A549 (cell line): ENCODE measurements at regions not wholly inside any gene's neighbourhood (a gene's known extent, or its start where the extent isn't known, plus 50 kb on each side); places are given as distances from the start of the nearest gene placed in this dataset.

Source experiments
- ATAC-seq, 2 experiments: fragments of 200-7000 bp in 1 of 2; fragments of >200 bp in 1 of 2; cut with Nextera tagmentation in 1 of 2; cut with Tn5 transposase in 1 of 2; 3 replicates each; pipeline versions ENCODE4 v1.8.0 to v1.9.1; 2018 to 2020; ENCODE audit warnings: mild to moderate bottlenecking in 1 of 2, moderate library complexity in 1 of 2
- CTCF ChIA-PET: fragments of 300-600 bp; sonication (Branson Sonifier 250); formaldehyde crosslinking; extraction: SDS; loops from one replicate; lab custom pipeline; 2021; ENCODE audit warnings: antibody characterized with exemption, inconsistent platforms; lab: Yijun Ruan, JAX
- POLR2A ChIA-PET: fragments of 350-600 bp; formaldehyde crosslinking; extraction: SDS; loops from one replicate; lab custom pipeline; 2021; ENCODE audit warnings: antibody characterized with exemption, inconsistent platforms; lab: Yijun Ruan, JAX
- DNase-seq, 2 experiments: peaks; one replicate each; pipeline versions ENCODE4 v3.0.0 to v3.0.0-alpha.2; 2011 to 2016; ENCODE audit warnings: low read depth in 1 of 2, low spot score in 1 of 2
- FAIRE-seq: peaks from 2 replicates; lab custom pipeline; 2011; peaks lifted over from hg19 to GRCh38; lab: Jason Lieb, UNC
- H3K27ac ChIP-seq, 2 experiments: fragments of >200 bp; sonication (Bioruptor Twin); formaldehyde crosslinking; 3 replicates each; pipeline ENCODE4 v1.5.1; 2016 to 2017
- H3K4me1 ChIP-seq: fragments of >200 bp; sonication (Bioruptor Twin); formaldehyde crosslinking; 3 replicates; pipeline ENCODE4 v1.6.1; 2016
- H3K4me2 ChIP-seq: fragments of >200 bp; sonication (Bioruptor Twin); formaldehyde crosslinking; 3 replicates; pipeline ENCODE4 v1.6.1; 2016
- H3K4me3 ChIP-seq: fragments of >200 bp; sonication (Bioruptor Twin); formaldehyde crosslinking; 3 replicates; pipeline ENCODE4 v1.5.1; 2016
- H3K9me3 ChIP-seq: fragments of >200 bp; sonication (Bioruptor Twin); formaldehyde crosslinking; 3 replicates; pipeline ENCODE4 v1.6.1; 2016
- CEBPB ChIP-seq, 2 experiments: fragments of >200 bp in 1 of 2; sonication (Bioruptor Twin) in 1 of 2; formaldehyde crosslinking in 1 of 2; IDR thresholded peaks; 2 replicates each; pipeline ENCODE4 v1.6.1; 2012 to 2016
- CTCF ChIP-seq: fragments of >200 bp; sonication (Bioruptor Twin); formaldehyde crosslinking; IDR thresholded peaks from 3 replicates; pipeline ENCODE4 v1.5.1; 2016
- EHF ChIP-seq: fragments of 250-450 bp; sonication (Bioruptor Pico); IDR thresholded peaks from 2 replicates; pipeline ENCODE4 v1.5.0; 2020; ENCODE audit warnings: mild to moderate bottlenecking
- ELK1 ChIP-seq: fragments of 150-350 bp; IDR thresholded peaks from 2 replicates; pipeline ENCODE4 v1.6.1; 2014; ENCODE audit warnings: low read depth, mild to moderate bottlenecking, low read length
- FOSL2 ChIP-seq, 2 experiments: fragments of 450-650 bp in 1 of 2; fragments of >200 bp in 1 of 2; sonication (Bioruptor Twin) in 1 of 2; formaldehyde crosslinking; IDR thresholded peaks; 2 replicates each; pipeline versions ENCODE4 v1.5.0 to v1.6.1; 2016 to 2020; ENCODE audit warnings: mild to moderate bottlenecking in 1 of 2, moderate library complexity in 1 of 2
- HOXA7 ChIP-seq: fragments of 250-450 bp; sonication (Bioruptor Pico); IDR thresholded peaks from 2 replicates; pipeline ENCODE4 v1.5.0; 2020; ENCODE audit warnings: mild to moderate bottlenecking, moderate library complexity
- HOXB5 ChIP-seq: fragments of 250-450 bp; sonication (Bioruptor Pico); IDR thresholded peaks from 2 replicates; pipeline ENCODE4 v1.5.0; 2020; ENCODE audit warnings: mild to moderate bottlenecking, moderate library complexity
- MYC ChIP-seq: IDR thresholded peaks from 2 replicates; pipeline ENCODE4 v1.6.1; 2012; ENCODE audit warnings: mild to moderate bottlenecking, inconsistent platforms, low read length, improper control_type of control experiment, borderline replicate concordance
- NFE2L2 ChIP-seq: fragments of 150-350 bp; conservative IDR thresholded peaks from 2 replicates; pipeline ENCODE4 v1.6.1; 2014; ENCODE audit warnings: low read length
- PBX3 ChIP-seq: IDR thresholded peaks from 2 replicates; pipeline ENCODE4 v1.6.1; 2012
- ZNF302 ChIP-seq: fragments of 250-450 bp; sonication (Bioruptor Pico); IDR thresholded peaks from 2 replicates; pipeline ENCODE4 v1.9.0; 2021; ENCODE audit warnings: inconsistent platforms, mild to moderate bottlenecking, moderate library complexity
- WGBS: methylation state at CpG from one replicate; pipeline ENCODE4 v1.1.6; 2017; ENCODE audit errors: missing lambda C conversion rate; 5-methylcytosine and 5-hydroxymethylcytosine counted together
- TF ChIP-seq, protein P1 (sequence below): fragments of 200-600 bp; sonication (generic); IDR thresholded peaks from 2 replicates; pipeline ENCODE4 v1.6.1; 2016; ENCODE audit warnings: antibody characterized with exemption, mild to moderate bottlenecking, moderate library complexity
- TF ChIP-seq, protein P2 (sequence below): fragments of 450-650 bp; IDR thresholded peaks from 2 replicates; pipeline ENCODE4 v1.6.1; 2014; ENCODE audit warnings: antibody characterized with exemption

- Histone ChIP-seq H3K4me1 (no peaks in the 10 kb centered on the region), H3K9me3 (no peaks in the 10 kb centered on the region), H3K27ac (no peak overlapping the region), H3K4me3 (no peak overlapping the region), H3K4me2 (no peak overlapping the region)
- WGBS, result 3% methylated on average over 11 of the region's 12 CpGs
- DNase-seq, result no peak
- FAIRE-seq, result no peak
- POLR2A ChIA-PET, result no interaction called here
- TF ChIP-seq EHF (CRISPR knock-in tag) (no peak), PBX3 (no peak), MYC (no peak), CTCF (no peak), ZNF302 (CRISPR knock-in tag) (no peak), HOXA7 (CRISPR knock-in tag) (no peak), NFE2L2 (no peak), CEBPB (IDR thresholded peaks at IDR 0.05) (no peak), ELK1 (no peak), FOSL2 (IDR thresholded peaks at IDR 0.05) (no peak), FOSL2 (CRISPR knock-in tag; IDR thresholded peaks at IDR 0.05) (no peak), HOXB5 (CRISPR knock-in tag) (no peak)
- TF ChIP-seq, protein P1, sequence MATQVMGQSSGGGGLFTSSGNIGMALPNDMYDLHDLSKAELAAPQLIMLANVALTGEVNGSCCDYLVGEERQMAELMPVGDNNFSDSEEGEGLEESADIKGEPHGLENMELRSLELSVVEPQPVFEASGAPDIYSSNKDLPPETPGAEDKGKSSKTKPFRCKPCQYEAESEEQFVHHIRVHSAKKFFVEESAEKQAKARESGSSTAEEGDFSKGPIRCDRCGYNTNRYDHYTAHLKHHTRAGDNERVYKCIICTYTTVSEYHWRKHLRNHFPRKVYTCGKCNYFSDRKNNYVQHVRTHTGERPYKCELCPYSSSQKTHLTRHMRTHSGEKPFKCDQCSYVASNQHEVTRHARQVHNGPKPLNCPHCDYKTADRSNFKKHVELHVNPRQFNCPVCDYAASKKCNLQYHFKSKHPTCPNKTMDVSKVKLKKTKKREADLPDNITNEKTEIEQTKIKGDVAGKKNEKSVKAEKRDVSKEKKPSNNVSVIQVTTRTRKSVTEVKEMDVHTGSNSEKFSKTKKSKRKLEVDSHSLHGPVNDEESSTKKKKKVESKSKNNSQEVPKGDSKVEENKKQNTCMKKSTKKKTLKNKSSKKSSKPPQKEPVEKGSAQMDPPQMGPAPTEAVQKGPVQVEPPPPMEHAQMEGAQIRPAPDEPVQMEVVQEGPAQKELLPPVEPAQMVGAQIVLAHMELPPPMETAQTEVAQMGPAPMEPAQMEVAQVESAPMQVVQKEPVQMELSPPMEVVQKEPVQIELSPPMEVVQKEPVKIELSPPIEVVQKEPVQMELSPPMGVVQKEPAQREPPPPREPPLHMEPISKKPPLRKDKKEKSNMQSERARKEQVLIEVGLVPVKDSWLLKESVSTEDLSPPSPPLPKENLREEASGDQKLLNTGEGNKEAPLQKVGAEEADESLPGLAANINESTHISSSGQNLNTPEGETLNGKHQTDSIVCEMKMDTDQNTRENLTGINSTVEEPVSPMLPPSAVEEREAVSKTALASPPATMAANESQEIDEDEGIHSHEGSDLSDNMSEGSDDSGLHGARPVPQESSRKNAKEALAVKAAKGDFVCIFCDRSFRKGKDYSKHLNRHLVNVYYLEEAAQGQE, result no peak
- TF ChIP-seq, protein P2, sequence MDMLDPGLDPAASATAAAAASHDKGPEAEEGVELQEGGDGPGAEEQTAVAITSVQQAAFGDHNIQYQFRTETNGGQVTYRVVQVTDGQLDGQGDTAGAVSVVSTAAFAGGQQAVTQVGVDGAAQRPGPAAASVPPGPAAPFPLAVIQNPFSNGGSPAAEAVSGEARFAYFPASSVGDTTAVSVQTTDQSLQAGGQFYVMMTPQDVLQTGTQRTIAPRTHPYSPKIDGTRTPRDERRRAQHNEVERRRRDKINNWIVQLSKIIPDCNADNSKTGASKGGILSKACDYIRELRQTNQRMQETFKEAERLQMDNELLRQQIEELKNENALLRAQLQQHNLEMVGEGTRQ, result no peak
- ATAC-seq, result no peak
- CTCF ChIA-PET, result interaction anchor here (0.6 to 1.3 kb wide), 3 partner anchors 10 to 28 kb away, joined by 3 read pairs; no protein-coding TSS in a partner anchor
These were observed 1091.8 kb downstream of the AACS start for GRCh38 chr12:126156806-126157574.

- H3K4me3 ChIP-seq, result no peak overlapping the region
- POLR2A ChIA-PET, result no interaction called here
- no peaks in the 10 kb centered on the region for H3K4me1 ChIP-seq
- CTCF ChIA-PET, result interaction anchor here (0.8 kb wide), 1 partner anchor 14 kb away, joined by 3 read pairs; no protein-coding TSS in a partner anchor
- DNase-seq (no peak), FAIRE-seq (no peak), ATAC-seq (no peak)
- no peaks in the 10 kb centered on the region for H3K9me3 ChIP-seq
- WGBS, result 33% methylated on average over 5 of the region's 5 CpGs
- TF ChIP-seq, protein P2, result no peak
- H3K27ac ChIP-seq, result no peak overlapping the region
- H3K4me2 ChIP-seq, result no peak overlapping the region
These were observed 1092.3 kb downstream of the AACS start for GRCh38 chr12:126157575-126157966.
